ENCODE measurements at regions not wholly inside any gene's neighbourhood (a gene's known extent, or its start where the extent isn't known, plus 50 kb on each side); places are given as distances from the start of the nearest gene placed in this dataset.

DNA sequence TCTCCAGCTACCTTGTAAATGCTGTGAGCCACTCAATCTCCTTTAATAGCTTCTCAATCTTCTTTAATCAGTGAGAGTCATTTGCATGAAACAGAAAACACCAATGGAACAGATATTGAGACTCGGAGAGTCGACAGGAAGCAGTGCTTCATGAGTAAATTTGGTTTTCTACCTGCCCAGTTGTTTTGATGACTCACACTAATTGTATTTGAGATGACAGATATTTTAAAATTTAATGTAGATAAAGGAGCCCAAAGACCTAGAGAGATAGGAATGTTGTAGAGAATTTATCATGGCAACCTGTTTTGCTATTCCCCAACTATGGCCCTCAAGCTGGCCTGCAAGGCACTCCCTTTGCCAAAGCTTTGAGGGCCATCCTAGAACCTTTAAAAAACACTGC lies 119.1 kb downstream of the CDC42EP3 start:
- WGBS, 2 donors, result 50 to 78% methylated on average over 2 of the region's 2 CpGs

DNA sequence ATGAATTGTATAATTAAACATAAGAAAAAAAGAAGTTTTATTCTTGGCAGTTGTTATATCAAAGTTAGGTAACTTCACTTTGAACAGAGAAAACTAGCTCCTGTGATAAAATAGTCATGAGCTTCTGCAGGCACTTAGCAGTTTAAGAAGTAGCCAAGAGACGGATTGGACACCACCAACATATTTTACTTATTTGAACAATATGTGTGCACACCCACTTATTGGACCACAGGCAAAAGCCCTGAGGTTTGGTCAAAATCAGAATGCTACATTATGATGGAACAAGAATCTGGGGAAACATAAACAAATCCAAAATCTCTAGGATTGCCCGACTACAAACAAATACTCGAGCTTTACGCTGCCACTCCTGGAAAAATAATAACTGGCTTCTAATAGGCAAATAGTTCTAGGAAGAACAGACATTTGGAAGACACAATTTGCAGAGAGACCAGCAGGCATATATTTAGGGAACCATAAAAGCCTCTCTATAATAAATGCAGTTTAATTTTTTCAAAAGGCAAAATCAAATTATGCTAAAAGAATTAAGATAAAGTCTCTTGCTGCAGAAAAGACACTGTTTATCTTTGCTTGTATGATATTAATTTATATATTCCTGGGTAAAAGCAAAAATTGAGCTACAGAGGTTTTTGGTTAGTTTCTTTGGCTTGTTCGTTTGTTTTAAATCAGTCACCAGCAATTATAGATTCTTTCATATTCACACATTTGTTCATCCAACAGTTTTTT lies 117.9 kb downstream of the CDC42EP3 start:
- intact Hi-C loops (cut with DNase I), result no loop called here
- Histone ChIP-seq H3K36me3 (no peaks in the 10 kb centered on the region), H3K4me3 (no peak overlapping the region), H3K27me3 (no peaks in the 10 kb centered on the region), H3K4me1 (no peaks in the 10 kb centered on the region), H3K9me3 (no peaks in the 10 kb centered on the region), H3K27ac (no peak overlapping the region)
- WGBS, 2 donors, result 67 to 70% methylated on average over 5 of the region's 5 CpGs
- TF ChIP-seq POLR2A (IDR thresholded peaks at IDR 0.05), result no peak
- TF ChIP-seq, protein P1, sequence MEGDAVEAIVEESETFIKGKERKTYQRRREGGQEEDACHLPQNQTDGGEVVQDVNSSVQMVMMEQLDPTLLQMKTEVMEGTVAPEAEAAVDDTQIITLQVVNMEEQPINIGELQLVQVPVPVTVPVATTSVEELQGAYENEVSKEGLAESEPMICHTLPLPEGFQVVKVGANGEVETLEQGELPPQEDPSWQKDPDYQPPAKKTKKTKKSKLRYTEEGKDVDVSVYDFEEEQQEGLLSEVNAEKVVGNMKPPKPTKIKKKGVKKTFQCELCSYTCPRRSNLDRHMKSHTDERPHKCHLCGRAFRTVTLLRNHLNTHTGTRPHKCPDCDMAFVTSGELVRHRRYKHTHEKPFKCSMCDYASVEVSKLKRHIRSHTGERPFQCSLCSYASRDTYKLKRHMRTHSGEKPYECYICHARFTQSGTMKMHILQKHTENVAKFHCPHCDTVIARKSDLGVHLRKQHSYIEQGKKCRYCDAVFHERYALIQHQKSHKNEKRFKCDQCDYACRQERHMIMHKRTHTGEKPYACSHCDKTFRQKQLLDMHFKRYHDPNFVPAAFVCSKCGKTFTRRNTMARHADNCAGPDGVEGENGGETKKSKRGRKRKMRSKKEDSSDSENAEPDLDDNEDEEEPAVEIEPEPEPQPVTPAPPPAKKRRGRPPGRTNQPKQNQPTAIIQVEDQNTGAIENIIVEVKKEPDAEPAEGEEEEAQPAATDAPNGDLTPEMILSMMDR (IDR thresholded peaks at IDR 0.05), result no peak
- no peak for DNase-seq

More for the DNA sequence above, 119.1 kb downstream of the CDC42EP3 start:
- DNase-seq, result no peak
- H3K27ac ChIP-seq, result no peak overlapping the region
- no peaks in the 10 kb centered on the region for H3K27me3 ChIP-seq
- intact Hi-C loops (cut with DNase I), result no loop called here
- H3K4me1 ChIP-seq, result no peaks in the 10 kb centered on the region
- H3K4me3 ChIP-seq, result no peak overlapping the region
- no peaks in the 10 kb centered on the region for H3K36me3 ChIP-seq
- no peaks in the 10 kb centered on the region for H3K9me3 ChIP-seq
- no peak for TF ChIP-seq POLR2A (IDR thresholded peaks at IDR 0.05)
- TF ChIP-seq, protein P1 (IDR thresholded peaks at IDR 0.05), result no peak

DNA sequence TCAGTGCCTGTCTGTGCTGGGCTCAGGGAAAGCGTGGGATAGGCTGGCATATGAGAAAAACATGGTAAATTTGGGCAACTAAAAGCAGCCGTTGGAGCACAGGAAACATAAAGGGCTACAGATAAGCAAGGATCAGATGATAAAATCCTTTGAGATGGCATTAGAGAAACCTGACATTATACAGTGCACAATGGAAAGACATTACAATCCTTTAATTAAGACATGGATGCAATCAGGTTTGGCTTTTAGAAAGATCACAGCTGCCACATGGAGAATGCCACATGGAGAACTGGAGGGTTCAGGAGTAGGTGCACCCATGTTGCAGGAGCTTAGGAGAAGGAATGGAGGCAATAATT lies 117.3 kb downstream of the CDC42EP3 start:
- no peak for DNase-seq
- no peak for TF ChIP-seq POLR2A (IDR thresholded peaks at IDR 0.05)
- TF ChIP-seq, protein P1 (IDR thresholded peaks at IDR 0.05), result no peak
- intact Hi-C loops (cut with DNase I), result no loop called here
- Histone ChIP-seq H3K9me3 (no peaks in the 10 kb centered on the region), H3K4me3 (no peak overlapping the region), H3K4me1 (no peaks in the 10 kb centered on the region), H3K27me3 (no peaks in the 10 kb centered on the region), H3K36me3 (no peaks in the 10 kb centered on the region), H3K27ac (no peak overlapping the region)
- 77 to 83% methylated on average over 2 of the region's 2 CpGs for WGBS, 2 donors

DNA sequence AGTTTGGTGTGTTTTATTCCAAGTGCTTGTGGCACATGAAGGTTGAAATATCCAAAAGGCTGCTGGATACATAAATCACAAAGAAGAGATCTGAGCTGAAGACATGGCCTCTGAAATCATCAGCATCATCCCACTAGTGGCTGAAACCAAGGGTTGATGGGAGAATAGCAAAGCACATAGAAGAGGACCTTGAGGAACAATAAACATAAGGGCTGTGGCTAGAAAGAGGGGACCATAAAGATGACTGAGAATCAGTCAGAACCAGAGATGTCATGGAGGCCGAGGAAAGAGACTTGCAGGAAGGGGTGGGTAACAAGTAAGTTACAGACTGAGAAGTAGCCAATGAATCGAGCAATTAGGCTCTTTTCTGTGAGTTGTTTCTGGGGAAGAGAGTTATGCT lies 116.8 kb downstream of the CDC42EP3 start:
- WGBS, 2 donors, result 68 to 84% methylated on average over 2 of the region's 2 CpGs
- intact Hi-C loops (cut with DNase I), result no loop called here
- Histone ChIP-seq H3K4me3 (no peak overlapping the region), H3K4me1 (no peaks in the 10 kb centered on the region), H3K36me3 (no peaks in the 10 kb centered on the region), H3K27me3 (no peaks in the 10 kb centered on the region), H3K27ac (no peak overlapping the region), H3K9me3 (no peaks in the 10 kb centered on the region)
- TF ChIP-seq, protein P1 (IDR thresholded peaks at IDR 0.05), result no peak
- TF ChIP-seq POLR2A (IDR thresholded peaks at IDR 0.05), result no peak
- DNase-seq, result no peak

DNA sequence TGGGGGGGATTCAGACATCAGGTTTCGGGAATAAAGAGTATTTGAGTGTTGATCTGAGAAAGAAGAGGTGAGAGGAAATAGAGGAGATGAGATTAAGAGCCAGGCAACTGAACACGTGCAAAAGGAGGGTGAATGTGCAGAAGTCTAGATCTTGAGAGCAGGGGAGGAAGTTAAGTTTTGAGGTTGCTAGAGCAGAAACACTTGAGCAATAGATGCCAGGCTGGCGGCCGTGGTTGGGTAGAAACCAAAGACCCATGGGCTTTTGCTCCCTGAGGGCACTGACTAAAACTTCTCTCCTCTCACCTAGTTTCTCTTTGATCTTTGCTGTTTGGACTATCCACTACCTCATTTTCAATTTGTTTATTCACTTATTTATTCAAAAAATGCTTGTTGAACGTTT lies 116.0 kb downstream of the CDC42EP3 start:
- H3K4me3 ChIP-seq, result no peak overlapping the region
- 49 to 64% methylated on average over 5 of the region's 5 CpGs for WGBS, 2 donors
- no peaks in the 10 kb centered on the region for H3K36me3 ChIP-seq
- intact Hi-C loops (cut with DNase I), result no loop called here
- H3K27ac ChIP-seq, result no peak overlapping the region
- no peaks in the 10 kb centered on the region for H3K27me3 ChIP-seq
- no peaks in the 10 kb centered on the region for H3K4me1 ChIP-seq
- no peak for DNase-seq
- no peak for TF ChIP-seq POLR2A (IDR thresholded peaks at IDR 0.05)
- TF ChIP-seq, protein P1 (IDR thresholded peaks at IDR 0.05), result no peak
- no peaks in the 10 kb centered on the region for H3K9me3 ChIP-seq
